ENCODE measurements at regions not wholly inside any gene's neighbourhood (a gene's known extent, or its start where the extent isn't known, plus 50 kb on each side); places are given as distances from the start of the nearest gene placed in this dataset.

GRCh38 chr15:66948294-66948693 is 117.1 kb upstream of the SMAD3 start:
- Histone ChIP-seq H3K9me3 (ENCODE audit: control insufficient read depth, low read length) (no peaks in the 10 kb centered on the region), H3K9ac (ENCODE audit: extremely low read depth, low read length, poor library complexity, severe bottlenecking) (no peak overlapping the region), H3K36me3 (ENCODE audit: control insufficient read depth, insufficient read depth, low read length) (no peaks in the 10 kb centered on the region), H3K4me1 (ENCODE audit: control insufficient read depth, insufficient read depth, low read length) (no peaks in the 10 kb centered on the region), H3K27me3 (ENCODE audit: control insufficient read depth, insufficient read depth, low read length, poor library complexity, severe bottlenecking) (peaks cover 32% of the 10 kb centered on the region), H3K27ac (ENCODE audit: low read depth, low read length) (no peak overlapping the region), H3K4me3 (ENCODE audit: low read length) (no peak overlapping the region)
- peaks cover 9% of the 10 kb centered on the region for H3K4me1 Mint-ChIP-seq
- WGBS, 2 experiments (ENCODE audit: insufficient coverage in 1 of 2, insufficient read length in 1 of 2): 89 to 92% methylated on average over 1 to 2 of the region's 2 CpGs
- TF ChIP-seq CTCF (conservative IDR thresholded peaks at IDR 0.05): no peak
- H3K9me3 Mint-ChIP-seq: no peaks in the 10 kb centered on the region
- H3K4me3 Mint-ChIP-seq: no peak overlapping the region
- peaks cover 36% of the 10 kb centered on the region for H3K27me3 Mint-ChIP-seq (ENCODE audit: insufficient read depth)
- no peak for DNase-seq
- no peaks in the 10 kb centered on the region for H3K36me3 Mint-ChIP-seq (ENCODE audit: low read depth)
- H3K27ac Mint-ChIP-seq: no peak overlapping the region

- no peak for DNase-seq
- Histone ChIP-seq H3K27ac (ENCODE audit: low read depth, low read length) (no peak overlapping the region), H3K27me3 (ENCODE audit: control insufficient read depth, insufficient read depth, low read length, poor library complexity, severe bottlenecking) (peaks cover 37% of the 10 kb centered on the region), H3K4me1 (ENCODE audit: control insufficient read depth, insufficient read depth, low read length) (no peaks in the 10 kb centered on the region), H3K9me3 (ENCODE audit: control insufficient read depth, low read length) (no peaks in the 10 kb centered on the region), H3K9ac (ENCODE audit: extremely low read depth, low read length, poor library complexity, severe bottlenecking) (no peak overlapping the region), H3K36me3 (ENCODE audit: control insufficient read depth, insufficient read depth, low read length) (no peaks in the 10 kb centered on the region), H3K4me3 (ENCODE audit: low read length) (no peak overlapping the region)
- TF ChIP-seq CTCF (conservative IDR thresholded peaks at IDR 0.05): no peak
- H3K27me3 Mint-ChIP-seq (ENCODE audit: insufficient read depth): peaks cover 51% of the 10 kb centered on the region
- H3K4me3 Mint-ChIP-seq: no peak overlapping the region
- no peaks in the 10 kb centered on the region for H3K36me3 Mint-ChIP-seq (ENCODE audit: low read depth)
- no peaks in the 10 kb centered on the region for H3K9me3 Mint-ChIP-seq
- H3K4me1 Mint-ChIP-seq: no peaks in the 10 kb centered on the region
- no peak overlapping the region for H3K27ac Mint-ChIP-seq
Observed at GRCh38 chr15:66950114-66950513, 115.3 kb upstream of the SMAD3 start.

GRCh38 chr15:66951531-66952320 is 113.7 kb upstream of the SMAD3 start:
- no peaks in the 10 kb centered on the region for H3K4me1 Mint-ChIP-seq
- H3K36me3 Mint-ChIP-seq (ENCODE audit: low read depth): no peaks in the 10 kb centered on the region
- H3K27me3 Mint-ChIP-seq (ENCODE audit: insufficient read depth): peaks cover 53% of the 10 kb centered on the region
- H3K4me3 ChIP-seq (ENCODE audit: low read length): no peak overlapping the region
- no peaks in the 10 kb centered on the region for H3K9me3 ChIP-seq (ENCODE audit: control insufficient read depth, low read length)
- TF ChIP-seq CTCF (conservative IDR thresholded peaks at IDR 0.05): no peak
- H3K27ac ChIP-seq (ENCODE audit: low read depth, low read length): no peak overlapping the region
- H3K4me3 Mint-ChIP-seq: no peak overlapping the region
- H3K4me1 ChIP-seq (ENCODE audit: control insufficient read depth, insufficient read depth, low read length): no peaks in the 10 kb centered on the region
- H3K9ac ChIP-seq (ENCODE audit: extremely low read depth, low read length, poor library complexity, severe bottlenecking): no peak overlapping the region
- H3K27ac Mint-ChIP-seq: no peak overlapping the region
- DNase-seq: no peak
- H3K27me3 ChIP-seq (ENCODE audit: control insufficient read depth, insufficient read depth, low read length, poor library complexity, severe bottlenecking): peaks cover 37% of the 10 kb centered on the region
- H3K36me3 ChIP-seq (ENCODE audit: control insufficient read depth, insufficient read depth, low read length): no peaks in the 10 kb centered on the region
- WGBS, 2 experiments (ENCODE audit: insufficient coverage in 1 of 2, insufficient read length in 1 of 2): 92 to 94% methylated on average over 3 to 5 of the region's 6 CpGs
- H3K9me3 Mint-ChIP-seq: no peaks in the 10 kb centered on the region
